MG63 (cell line): ENCODE measurements at regions not wholly inside any gene's neighbourhood (a gene's known extent, or its start where the extent isn't known, plus 50 kb on each side); places are given as distances from the start of the nearest gene placed in this dataset.

ENCODE experiments used
- DNase-seq: peaks from one replicate; pipeline ENCODE4 v3.0.0-alpha.2; 2020
- H3K27me3 ChIP-seq: fragments of 250-450 bp; sonication (Bioruptor Pico); 2 replicates; pipeline ENCODE4 v1.5.1; 2020; ENCODE audit warnings: mild to moderate bottlenecking, moderate library complexity
- H3K36me3 ChIP-seq: fragments of 250-450 bp; sonication (Bioruptor Pico); 2 replicates; pipeline ENCODE4 v1.5.1; 2020; ENCODE audit warnings: mild to moderate bottlenecking, moderate library complexity
- H3K4me3 ChIP-seq: fragments of 250-450 bp; sonication (Bioruptor Pico); 2 replicates; pipeline ENCODE4 v1.5.1; 2020; ENCODE audit warnings: mild to moderate bottlenecking, moderate library complexity
- H3K9me3 ChIP-seq: fragments of 250-450 bp; sonication (Bioruptor Pico); 2 replicates; pipeline ENCODE4 v1.5.1; 2020; ENCODE audit warnings: mild to moderate bottlenecking, moderate library complexity

DNA sequence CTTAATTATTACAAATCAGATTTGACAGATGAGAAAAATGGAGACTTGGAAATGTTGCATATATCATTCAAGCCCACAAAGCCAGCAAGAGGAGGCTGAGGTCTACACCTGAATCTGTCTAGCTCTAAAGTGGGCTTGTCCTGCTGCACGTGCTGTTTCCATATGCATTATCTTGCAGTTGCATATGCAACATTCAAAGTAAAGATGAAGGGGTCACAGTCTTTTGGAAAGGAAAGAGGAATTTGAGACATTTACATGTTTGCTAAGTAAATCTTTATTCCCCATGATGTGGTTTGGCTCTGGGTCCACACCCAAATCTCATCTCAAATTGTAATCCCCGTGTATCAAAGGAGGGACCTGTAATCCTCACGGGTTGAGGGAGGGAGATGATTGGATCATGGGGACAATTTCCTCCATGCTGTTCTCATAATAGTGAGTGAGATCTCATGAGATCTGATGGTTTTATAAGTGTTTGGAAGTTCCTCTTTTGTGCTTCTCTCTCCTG lies 98.3 kb downstream of the BACH1 start:
- no peaks in the 10 kb centered on the region for H3K36me3 ChIP-seq
- peaks cover 6% of the 10 kb centered on the region for H3K9me3 ChIP-seq
- no peak for DNase-seq
- no peak overlapping the region for H3K4me3 ChIP-seq
- H3K27me3 ChIP-seq: no peaks in the 10 kb centered on the region

GRCh38 chr21:29403301-29403700 lies 104.6 kb downstream of the BACH1 start:
- Histone ChIP-seq H3K27me3 (no peaks in the 10 kb centered on the region), H3K9me3 (peaks cover 6% of the 10 kb centered on the region), H3K36me3 (no peaks in the 10 kb centered on the region; the same call in 1 of the 2 replicates), H3K4me3 (no peak overlapping the region)
- no peak for DNase-seq

DNA sequence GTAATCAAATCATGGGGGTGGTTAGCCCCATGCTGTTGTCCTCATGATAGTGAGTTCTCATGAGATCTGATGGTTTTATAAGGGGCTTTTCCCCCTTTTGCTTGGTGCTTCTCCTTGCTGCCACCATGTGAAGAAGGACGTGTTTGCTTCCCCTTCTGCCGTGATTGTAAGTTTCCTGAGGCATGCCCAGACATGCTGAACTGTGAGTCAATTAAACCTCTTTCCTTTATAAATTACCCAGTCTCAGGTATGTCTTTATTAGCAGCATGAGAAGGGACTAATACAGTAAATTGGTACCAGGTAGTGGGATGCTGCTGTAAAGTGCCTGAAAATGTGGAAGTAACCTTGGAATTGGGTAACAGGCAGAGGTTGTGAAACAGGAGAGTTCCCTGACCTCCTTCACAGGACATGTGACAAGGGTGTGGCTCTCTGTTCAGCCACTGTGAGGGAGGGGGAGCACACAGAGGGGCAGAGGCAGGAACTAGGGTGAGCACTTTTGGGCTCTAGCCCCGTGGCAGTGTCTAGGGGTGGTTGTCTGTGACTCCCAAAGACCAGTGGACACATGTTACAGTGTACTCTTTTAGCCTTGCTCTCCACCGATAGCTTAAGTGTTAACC lies 105.3 kb downstream of the BACH1 start:
- no peak for DNase-seq
- H3K9me3 ChIP-seq: peaks cover 6% of the 10 kb centered on the region

GRCh38 chr21:29405503-29406122 lies 106.9 kb downstream of the BACH1 start:
- Histone ChIP-seq H3K27me3 (no peaks in the 10 kb centered on the region), H3K36me3 (no peaks in the 10 kb centered on the region; the same call in 1 of the 2 replicates), H3K9me3 (no peaks in the 10 kb centered on the region), H3K4me3 (no peak overlapping the region)
- no peak for DNase-seq

More for the DNA sequence above, 105.3 kb downstream of the BACH1 start:
- Histone ChIP-seq H3K36me3 (no peaks in the 10 kb centered on the region; the same call in 1 of the 2 replicates), H3K4me3 (no peak overlapping the region), H3K27me3 (no peaks in the 10 kb centered on the region)

DNA sequence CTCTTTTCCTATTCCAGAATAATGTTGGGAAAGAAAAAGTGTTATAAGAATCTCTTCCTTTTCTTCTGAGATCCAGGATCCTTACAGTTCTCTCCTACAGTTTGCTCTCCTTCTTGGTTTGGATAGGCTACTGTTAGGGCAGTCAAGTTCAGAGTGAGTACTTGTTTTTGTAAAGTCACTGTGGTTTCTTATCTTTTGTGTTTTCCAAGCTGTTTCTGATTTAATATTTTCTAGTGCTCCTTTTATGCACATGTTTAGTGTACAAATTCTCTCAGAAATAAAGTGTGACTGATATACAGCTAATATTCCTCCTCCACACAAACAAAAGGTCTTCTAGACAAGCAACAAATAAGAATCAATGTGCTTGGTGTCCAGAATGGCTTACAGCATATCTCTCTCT lies 107.7 kb downstream of the BACH1 start:
- Histone ChIP-seq H3K4me3 (no peak overlapping the region), H3K9me3 (no peaks in the 10 kb centered on the region), H3K27me3 (no peaks in the 10 kb centered on the region), H3K36me3 (no peaks in the 10 kb centered on the region; the same call in 1 of the 2 replicates)
- no peak for DNase-seq

DNA sequence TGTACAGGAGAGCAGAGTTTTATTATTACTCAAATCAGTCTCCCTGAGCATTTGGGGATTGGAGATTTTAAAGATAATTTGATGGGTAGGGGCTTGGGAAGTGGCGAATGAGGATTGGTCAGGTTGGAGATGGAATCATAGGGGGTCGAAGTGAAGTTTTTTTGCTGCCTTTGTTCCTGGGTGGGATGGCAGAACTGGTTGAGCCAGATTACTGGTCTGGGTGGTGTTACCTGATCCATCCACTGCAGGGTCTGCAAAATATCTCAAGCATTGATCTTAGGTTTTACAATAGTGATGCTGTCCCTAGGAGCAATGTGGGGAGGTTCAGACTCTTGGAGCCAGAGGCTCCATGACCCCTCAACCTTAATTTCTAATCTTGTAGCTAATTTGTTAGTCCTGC lies 108.8 kb downstream of the BACH1 start:
- no peaks in the 10 kb centered on the region for H3K27me3 ChIP-seq
- no peak for DNase-seq
- H3K9me3 ChIP-seq: no peaks in the 10 kb centered on the region

DNA sequence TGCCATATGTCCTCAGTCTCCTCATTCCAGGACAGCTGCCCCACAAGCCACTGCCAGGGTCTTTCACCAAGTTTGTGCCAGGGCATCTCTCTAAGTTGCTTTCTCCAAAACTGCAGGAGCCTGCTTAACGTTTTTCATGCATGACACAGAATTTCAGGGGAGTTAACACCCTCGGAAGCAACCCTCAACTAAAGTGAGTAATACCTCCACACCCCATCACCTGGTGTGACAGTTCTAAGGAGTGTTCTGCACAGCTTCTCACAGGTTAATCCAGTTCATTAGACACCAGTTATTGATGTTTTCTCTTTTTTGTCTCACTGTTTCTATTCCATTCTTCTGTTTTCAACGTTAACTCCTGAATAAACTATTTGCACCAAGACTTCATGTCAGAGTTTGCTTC lies 115.0 kb downstream of the BACH1 start:
- Histone ChIP-seq H3K36me3 (no peaks in the 10 kb centered on the region), H3K9me3 (no peaks in the 10 kb centered on the region), H3K4me3 (no peak overlapping the region)

More for the DNA sequence above, 108.8 kb downstream of the BACH1 start:
- Histone ChIP-seq H3K4me3 (no peak overlapping the region), H3K36me3 (no peaks in the 10 kb centered on the region; the same call in 1 of the 2 replicates)

GRCh38 chr21:29416268-29416667 lies 117.5 kb downstream of the BACH1 start:
- no peaks in the 10 kb centered on the region for H3K27me3 ChIP-seq
- H3K36me3 ChIP-seq: no peaks in the 10 kb centered on the region
- H3K9me3 ChIP-seq: no peaks in the 10 kb centered on the region
- H3K4me3 ChIP-seq: no peak overlapping the region
- no peak for DNase-seq

More for the DNA sequence above, 115.0 kb downstream of the BACH1 start:
- H3K27me3 ChIP-seq: no peaks in the 10 kb centered on the region
- DNase-seq: no peak

DNA sequence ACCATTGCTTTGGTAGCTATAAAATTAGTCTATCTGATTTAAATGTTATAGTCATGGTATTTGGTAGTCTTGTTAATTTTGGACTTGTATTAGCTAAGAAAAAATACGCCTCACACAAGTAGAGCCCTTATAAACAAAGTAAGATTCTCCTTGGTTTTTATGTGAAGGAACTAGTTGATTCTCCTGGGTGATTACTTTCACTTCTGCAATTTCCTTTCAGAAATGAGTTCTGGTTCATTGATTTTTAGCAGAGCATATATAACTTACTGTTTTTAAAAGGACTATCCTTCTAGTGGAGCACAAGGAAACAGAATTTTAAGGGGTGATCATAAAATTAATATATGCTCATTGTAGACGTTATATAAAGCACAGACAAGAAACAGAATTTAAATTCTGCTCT lies 120.1 kb downstream of the BACH1 start:
- H3K9me3 ChIP-seq: no peaks in the 10 kb centered on the region
- no peaks in the 10 kb centered on the region for H3K27me3 ChIP-seq
- DNase-seq: no peak
- H3K4me3 ChIP-seq: no peak overlapping the region
- no peaks in the 10 kb centered on the region for H3K36me3 ChIP-seq

DNA sequence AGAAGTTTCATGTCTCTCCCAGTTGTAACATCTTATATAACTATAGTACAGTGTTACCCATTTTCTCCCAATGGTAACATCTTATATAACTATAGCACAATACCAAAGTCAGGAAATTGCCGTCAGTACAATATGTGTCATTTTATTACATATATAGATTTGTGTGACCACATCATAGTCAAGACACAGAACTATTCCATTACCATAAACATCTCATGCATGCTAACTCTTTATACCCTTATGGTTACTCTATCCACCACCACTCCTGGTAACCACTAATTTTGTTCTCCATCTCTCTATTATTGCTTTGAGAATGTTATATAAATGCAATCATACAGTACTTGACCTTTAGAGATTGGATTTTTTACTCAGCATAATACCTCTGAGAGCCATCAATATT lies 120.7 kb downstream of the BACH1 start:
- no peaks in the 10 kb centered on the region for H3K27me3 ChIP-seq
- no peak overlapping the region for H3K4me3 ChIP-seq
- no peaks in the 10 kb centered on the region for H3K36me3 ChIP-seq
- DNase-seq: no peak
- H3K9me3 ChIP-seq: no peaks in the 10 kb centered on the region

DNA sequence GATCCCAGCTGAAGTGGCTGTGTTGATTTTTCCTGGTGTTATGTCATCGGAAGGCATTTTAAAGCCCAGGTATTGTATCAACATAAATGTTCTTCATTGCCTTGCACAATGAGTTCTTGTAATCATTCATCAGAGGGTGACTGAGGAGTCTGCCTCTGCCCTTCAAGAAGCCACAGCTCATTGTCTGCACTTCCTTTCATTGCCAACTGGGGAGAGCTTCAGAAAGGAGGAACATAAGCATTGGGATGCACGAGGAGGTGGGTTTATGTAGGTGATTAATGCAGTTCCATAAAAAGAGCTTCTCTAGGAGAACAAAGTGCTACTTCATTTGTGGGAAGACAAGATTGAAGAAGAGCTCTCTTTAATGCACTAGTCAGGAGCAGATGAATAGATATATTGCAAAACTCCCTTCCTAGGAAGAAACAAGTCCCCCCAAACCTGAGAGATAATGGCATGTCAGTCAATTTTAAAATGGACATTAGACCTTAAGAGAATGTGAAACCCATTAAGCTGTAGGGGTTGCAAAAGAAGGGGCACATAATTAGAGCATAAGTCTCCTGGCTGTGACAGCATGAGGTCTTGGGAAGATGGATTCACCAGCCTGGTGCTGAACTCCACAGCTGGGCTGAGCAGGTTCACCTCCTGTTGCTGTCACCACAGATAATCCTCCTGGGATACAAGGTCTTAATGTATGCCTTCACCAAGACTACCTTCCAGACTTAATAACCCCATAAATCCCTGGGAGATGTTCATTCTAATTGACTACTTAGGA lies 124.6 kb downstream of the BACH1 start:
- H3K36me3 ChIP-seq: no peaks in the 10 kb centered on the region
- H3K9me3 ChIP-seq: no peaks in the 10 kb centered on the region
- no peak overlapping the region for H3K4me3 ChIP-seq
- H3K27me3 ChIP-seq: no peaks in the 10 kb centered on the region
- no peak for DNase-seq

GRCh38 chr21:29424728-29425127 lies 126.0 kb downstream of the BACH1 start:
- Histone ChIP-seq H3K9me3 (no peaks in the 10 kb centered on the region), H3K36me3 (no peaks in the 10 kb centered on the region), H3K27me3 (no peaks in the 10 kb centered on the region), H3K4me3 (no peak overlapping the region)
- no peak for DNase-seq

GRCh38 chr21:29429218-29429617 lies 130.5 kb downstream of the BACH1 start:
- Histone ChIP-seq H3K9me3 (no peaks in the 10 kb centered on the region), H3K4me3 (no peak overlapping the region), H3K36me3 (no peaks in the 10 kb centered on the region), H3K27me3 (no peaks in the 10 kb centered on the region)
- DNase-seq: no peak

DNA sequence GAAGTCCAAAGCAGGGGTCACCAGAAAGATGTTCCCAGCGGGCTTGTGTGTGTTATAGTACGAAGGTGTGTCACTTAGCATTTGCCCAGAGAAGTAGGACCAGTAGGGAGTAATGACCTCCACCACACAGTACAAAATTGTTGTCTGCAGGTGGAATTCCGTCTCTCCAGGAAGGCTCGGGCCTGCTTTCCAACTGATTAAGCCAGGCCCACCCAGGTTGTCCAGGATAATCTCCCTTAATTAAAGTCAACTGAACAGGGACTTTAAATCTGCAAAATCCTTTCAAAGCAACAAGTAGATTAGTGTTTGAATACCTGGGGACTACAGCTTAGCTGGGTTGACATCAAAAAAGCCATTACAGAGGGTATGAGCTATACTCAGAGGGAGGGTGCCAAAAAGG lies 131.3 kb downstream of the BACH1 start:
- H3K36me3 ChIP-seq: no peaks in the 10 kb centered on the region
- DNase-seq: no peak
- H3K4me3 ChIP-seq: no peak overlapping the region

DNA sequence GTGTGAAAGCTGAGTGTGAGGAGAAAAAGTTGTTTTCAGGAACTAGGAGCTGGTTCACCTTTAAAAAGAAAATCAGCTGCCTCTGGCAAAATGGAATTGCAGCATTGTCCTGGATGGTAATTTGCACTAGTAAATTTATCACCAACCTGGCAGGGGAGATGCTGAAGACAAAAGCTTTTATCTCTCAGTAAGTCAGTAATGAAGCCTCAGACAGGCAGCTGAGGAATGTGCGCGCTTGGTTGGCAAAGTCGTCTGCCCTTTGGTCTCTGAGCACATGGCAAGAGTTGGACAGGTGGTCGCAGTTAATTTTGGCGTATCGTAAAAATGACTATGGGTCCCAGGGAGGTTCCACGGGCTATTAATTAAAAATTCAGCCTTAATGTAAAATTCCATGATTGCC lies 131.9 kb downstream of the BACH1 start:
- Histone ChIP-seq H3K36me3 (no peaks in the 10 kb centered on the region), H3K27me3 (no peaks in the 10 kb centered on the region), H3K9me3 (no peaks in the 10 kb centered on the region), H3K4me3 (no peak overlapping the region)
- DNase-seq: no peak

More for the DNA sequence above, 131.3 kb downstream of the BACH1 start:
- no peaks in the 10 kb centered on the region for H3K27me3 ChIP-seq
- no peaks in the 10 kb centered on the region for H3K9me3 ChIP-seq

- H3K36me3 ChIP-seq: no peaks in the 10 kb centered on the region
- H3K27me3 ChIP-seq: no peaks in the 10 kb centered on the region
- no peaks in the 10 kb centered on the region for H3K9me3 ChIP-seq
- no peak overlapping the region for H3K4me3 ChIP-seq
- no peak for DNase-seq
Observed at GRCh38 chr21:29431178-29431577, 132.5 kb downstream of the BACH1 start.

GRCh38 chr21:29431680-29432079 lies 133.0 kb downstream of the BACH1 start:
- no peaks in the 10 kb centered on the region for H3K9me3 ChIP-seq
- DNase-seq: no peak
- H3K27me3 ChIP-seq: no peaks in the 10 kb centered on the region
- no peak overlapping the region for H3K4me3 ChIP-seq
- H3K36me3 ChIP-seq: no peaks in the 10 kb centered on the region
